ENCODE measurements at regions not wholly inside any gene's neighbourhood (a gene's known extent, or its start where the extent isn't known, plus 50 kb on each side); places are given as distances from the start of the nearest gene placed in this dataset.

DNA sequence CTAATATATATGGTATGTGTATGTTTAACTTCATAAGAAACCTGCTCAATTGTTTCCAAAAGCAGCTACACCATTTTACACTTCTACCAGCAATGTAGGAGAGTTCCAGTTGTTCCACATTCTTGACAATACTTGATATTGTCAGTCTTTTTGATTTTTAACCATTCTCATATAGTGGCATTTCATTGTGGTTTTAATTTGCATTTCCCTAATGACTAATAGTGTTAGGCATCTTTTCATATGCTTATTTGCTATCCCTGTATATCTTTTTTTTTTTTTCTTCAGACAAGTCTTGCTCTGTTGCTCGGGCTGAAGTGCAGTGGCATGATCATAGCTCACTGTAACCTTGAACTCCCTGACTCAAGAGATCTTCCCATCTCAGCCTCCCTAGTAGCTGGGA, 58.2 kb upstream of the TRIM2 start:
- no peak for DNase-seq
- no peaks in the 10 kb centered on the region for H3K36me3 Mint-ChIP-seq
- no peak overlapping the region for H3K4me3 Mint-ChIP-seq
- no peak for ATAC-seq (replicated peaks)
- no peak overlapping the region for H3K27ac Mint-ChIP-seq
- H3K4me1 Mint-ChIP-seq, result peaks cover 8 to 10% of the 10 kb centered on the region in 2 donors
- peaks cover 6 to 8% of the 10 kb centered on the region in 2 donors for H3K27me3 Mint-ChIP-seq
- no peaks in the 10 kb centered on the region for H3K9me3 Mint-ChIP-seq

- Mint-ChIP-seq H3K36me3 (no peaks in the 10 kb centered on the region), H3K27ac (no peak overlapping the region), H3K4me1 (peaks cover 9% of the 10 kb centered on the region in 2 donors), H3K27me3 (peaks cover 5 to 16% of the 10 kb centered on the region in 2 donors), H3K4me3 (no peak overlapping the region), H3K9me3 (no peaks in the 10 kb centered on the region)
- DNase-seq, result no peak
- ATAC-seq (replicated peaks), result no peak
Measured at GRCh38 chr4:153146961-153147360, 57.3 kb upstream of the TRIM2 start.

DNA sequence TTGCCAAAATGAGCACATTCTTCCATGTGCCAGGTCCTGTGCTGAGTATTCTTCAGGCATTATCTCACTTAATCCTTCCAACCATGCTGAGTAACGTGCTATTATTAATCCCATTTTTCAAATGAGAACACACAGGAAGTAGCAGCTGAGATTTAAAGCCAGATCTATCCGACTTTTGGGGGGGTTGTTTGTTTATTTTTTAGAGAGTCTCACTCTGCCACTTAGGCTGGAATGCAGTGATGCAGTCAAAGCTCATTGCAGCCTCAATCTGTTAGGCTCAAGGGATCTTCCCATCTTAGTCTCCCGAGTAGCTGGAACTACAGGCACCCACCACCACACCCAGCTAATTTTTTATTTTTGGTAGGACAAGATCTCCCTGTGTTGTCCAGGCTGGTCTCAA, 55.5 kb upstream of the TRIM2 start:
- Mint-ChIP-seq H3K4me3 (no peak overlapping the region), H3K27ac (no peak overlapping the region), H3K4me1 (peaks cover 12 to 27% of the 10 kb centered on the region in 2 donors), H3K9me3 (no peaks in the 10 kb centered on the region), H3K36me3 (peaks cover 0 to 1% of the 10 kb centered on the region in 2 donors), H3K27me3 (peaks cover 0 to 16% of the 10 kb centered on the region in 2 donors)
- ATAC-seq (replicated peaks), result no peak
- DNase-seq, result no peak

DNA sequence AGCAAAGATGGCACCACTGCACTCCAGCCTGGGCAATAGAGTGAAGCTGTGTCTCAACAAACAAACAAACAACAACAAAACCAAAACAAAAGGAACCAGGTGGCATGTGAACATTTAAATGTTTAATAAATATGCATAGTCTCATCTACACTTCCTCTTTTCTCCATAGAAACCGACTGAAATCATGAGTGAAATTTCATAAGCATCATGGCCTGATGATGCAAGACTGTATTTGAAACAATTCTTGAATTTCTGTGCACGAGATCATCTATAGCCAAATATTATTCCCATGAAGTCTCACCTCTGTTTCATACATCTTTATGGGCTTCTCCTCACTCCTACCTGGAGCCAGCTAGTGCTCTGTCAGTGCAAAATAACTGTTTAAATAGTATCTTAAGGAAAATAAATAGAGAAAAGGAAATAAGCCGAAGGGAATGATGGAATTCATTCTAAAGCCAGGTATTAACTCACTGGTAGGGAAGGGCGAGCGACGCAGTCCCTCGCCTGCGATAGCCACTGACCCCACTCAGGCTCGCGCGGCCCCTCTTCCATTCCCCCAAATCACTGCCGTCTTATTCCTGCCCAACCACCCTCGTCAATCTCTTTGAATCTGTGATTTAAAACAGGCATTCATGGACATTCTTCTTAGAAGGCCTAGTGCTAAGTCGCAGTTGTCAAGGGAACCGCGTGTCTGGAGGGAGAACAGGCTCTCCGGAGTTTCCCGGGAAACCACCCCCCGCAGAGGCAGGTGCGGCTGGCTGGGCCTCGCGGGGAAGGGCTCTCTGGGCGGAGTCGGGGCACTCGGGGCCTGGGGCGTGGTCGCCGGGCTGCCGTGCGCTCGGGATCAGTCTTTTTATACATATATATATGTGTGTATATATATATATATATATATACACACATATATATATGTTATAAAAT, 52.4 kb upstream of the TRIM2 start:
- H3K4me3 Mint-ChIP-seq, result peak overlapping the region; percentile 52 to 66
- peaks cover 19 to 37% of the 10 kb centered on the region in 2 donors for H3K27me3 Mint-ChIP-seq
- no peaks in the 10 kb centered on the region for H3K9me3 Mint-ChIP-seq
- peaks cover 0 to 1% of the 10 kb centered on the region in 2 donors for H3K36me3 Mint-ChIP-seq
- H3K27ac Mint-ChIP-seq, result peak overlapping the region; percentile 71
- peak; percentile 42 to 52 for ATAC-seq (replicated peaks)
- DNase-seq, result peak; percentile 54
- peaks cover 22 to 46% of the 10 kb centered on the region in 2 donors for H3K4me1 Mint-ChIP-seq

DNA sequence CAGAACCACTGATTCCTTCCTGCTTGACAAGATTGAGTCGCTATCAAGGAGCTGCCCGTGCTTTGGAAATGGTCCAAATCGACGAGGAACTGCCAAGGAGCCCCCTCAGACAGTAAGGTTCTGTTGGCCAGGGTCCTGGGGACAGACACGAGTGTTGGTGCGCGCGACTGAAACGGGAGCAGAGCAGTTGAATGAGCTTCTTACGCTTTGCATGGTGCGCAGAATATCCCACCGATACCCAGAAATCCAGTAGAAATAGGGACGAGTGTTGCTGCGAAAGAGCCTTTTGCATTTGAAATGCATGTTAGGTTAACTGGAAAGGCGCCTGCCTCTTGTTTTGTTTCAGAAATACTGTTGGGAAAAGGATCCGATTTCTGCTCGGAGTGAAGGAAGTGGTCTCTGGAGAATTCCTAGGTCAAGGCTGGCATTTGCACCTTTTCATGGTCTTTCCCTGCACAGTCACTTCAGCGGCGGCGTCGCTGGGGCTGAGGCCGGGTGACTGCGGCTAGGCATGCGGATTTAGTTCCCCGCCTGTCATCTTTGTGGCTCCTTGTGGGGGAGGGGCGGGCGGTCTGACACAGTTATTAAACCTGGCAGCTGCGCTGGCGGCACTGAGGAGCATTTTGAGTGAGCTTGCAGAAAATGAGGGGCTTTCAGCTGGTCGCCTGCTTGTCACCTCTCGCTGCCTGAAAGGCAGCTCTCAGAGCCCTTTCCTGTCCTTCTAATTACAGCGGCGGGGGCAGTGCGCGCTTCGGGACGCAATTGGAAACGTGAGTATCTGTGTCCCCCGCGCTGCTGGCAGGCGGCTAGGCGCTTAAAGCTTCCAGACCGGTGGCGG, 51.5 kb upstream of the TRIM2 start:
- peak; percentile 41 to 45 for ATAC-seq (replicated peaks)
- Mint-ChIP-seq H3K27me3 (peaks cover 19 to 38% of the 10 kb centered on the region in 2 donors), H3K4me1 (peaks cover 28 to 55% of the 10 kb centered on the region in 2 donors)

DNA sequence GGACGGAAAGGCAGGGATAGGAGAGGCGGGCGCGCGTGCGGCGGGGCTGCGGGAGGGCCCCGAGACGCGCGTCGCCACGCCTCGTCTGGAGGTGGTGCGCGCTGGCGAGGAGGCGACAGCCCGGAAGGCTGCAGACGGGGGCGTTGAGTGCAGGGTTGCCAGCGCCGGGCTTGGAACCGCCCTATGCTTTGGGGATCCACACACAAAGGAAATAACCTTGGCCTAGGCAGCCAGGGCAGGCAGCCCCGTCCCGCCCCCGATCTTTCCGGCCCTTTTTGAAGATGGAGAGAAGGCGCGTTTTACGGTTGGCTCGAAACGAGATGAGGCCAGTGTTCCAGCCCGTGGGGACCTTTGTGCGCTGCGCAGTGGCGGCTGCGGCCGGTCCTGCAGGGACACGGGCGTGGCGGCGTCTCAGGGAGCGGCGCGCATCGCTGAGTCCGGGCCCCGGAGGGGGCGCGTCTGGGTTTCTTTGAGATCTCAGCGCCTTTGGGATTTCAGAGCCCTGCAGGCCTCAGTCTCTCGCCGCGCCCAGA, 50.8 kb upstream of the TRIM2 start:
- H3K9me3 Mint-ChIP-seq, result no peaks in the 10 kb centered on the region
- peaks cover 29 to 59% of the 10 kb centered on the region in 2 donors for H3K4me1 Mint-ChIP-seq
- peak; percentile 78 to 84 for ATAC-seq (replicated peaks)
- peaks cover 0 to 1% of the 10 kb centered on the region in 2 donors for H3K36me3 Mint-ChIP-seq
- peak overlapping the region; percentile 89 to 95 for H3K4me3 Mint-ChIP-seq
- H3K27ac Mint-ChIP-seq, result peak overlapping the region; percentile 87
- H3K27me3 Mint-ChIP-seq, result peaks cover 20 to 42% of the 10 kb centered on the region in 2 donors
- DNase-seq, result peak; percentile 68

More for the DNA sequence above, 51.5 kb upstream of the TRIM2 start:
- peak overlapping the region; percentile 89 to 95 for H3K4me3 Mint-ChIP-seq
- no peaks in the 10 kb centered on the region for H3K9me3 Mint-ChIP-seq
- H3K36me3 Mint-ChIP-seq, result peaks cover 0 to 1% of the 10 kb centered on the region in 2 donors
- H3K27ac Mint-ChIP-seq, result peak overlapping the region; percentile 87
- peak; percentile 51 for DNase-seq

DNA sequence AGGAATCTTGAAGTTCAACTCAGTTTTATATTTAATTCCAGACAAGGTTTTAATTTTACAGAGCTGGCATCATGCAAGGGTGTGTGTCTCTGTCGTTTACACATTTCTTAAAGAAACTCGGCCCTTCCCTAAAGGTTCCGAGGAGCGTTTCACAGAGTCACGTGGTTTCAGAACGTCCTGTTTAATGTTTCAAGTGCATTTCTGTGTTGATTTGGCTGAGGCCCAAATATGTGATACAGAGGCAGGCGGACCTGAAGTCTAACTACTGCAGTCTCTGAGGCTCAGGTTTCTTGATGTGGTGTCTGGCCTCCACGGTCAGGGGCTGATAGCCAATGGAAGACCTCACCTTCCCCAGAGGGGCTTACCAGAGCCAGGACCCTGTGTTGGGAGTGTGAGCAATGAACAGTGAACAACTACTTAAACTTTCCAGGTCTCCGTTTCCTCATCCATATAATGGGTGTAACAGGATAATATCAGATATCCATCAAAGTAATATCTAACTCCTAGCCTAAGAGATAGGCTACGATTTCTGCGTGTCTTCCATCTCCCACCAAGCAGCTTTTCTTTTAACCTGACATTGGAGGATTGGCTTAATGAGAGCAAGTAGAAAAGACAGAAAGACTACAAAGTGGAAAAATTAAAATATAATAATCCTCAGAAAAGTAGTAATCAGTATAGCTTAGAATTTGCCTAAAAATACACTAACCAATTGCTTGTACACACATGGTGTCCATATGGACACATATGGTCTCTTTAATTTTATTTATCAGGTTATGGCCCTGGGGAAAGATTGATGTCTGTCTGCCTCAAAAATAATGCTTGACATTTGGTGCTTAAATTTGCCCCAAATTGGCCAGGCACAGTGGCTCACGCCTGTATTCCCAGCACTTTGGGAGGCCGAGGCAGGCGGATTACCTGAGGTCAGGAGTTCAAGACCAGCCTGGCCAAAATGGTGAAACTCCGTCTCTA, 50.0 kb upstream of the TRIM2 start:
- H3K4me1 Mint-ChIP-seq, result peaks cover 29 to 64% of the 10 kb centered on the region in 2 donors
- no peak for ATAC-seq (replicated peaks)
- no peak for DNase-seq
- peak overlapping the region; percentile 89 to 95 for H3K4me3 Mint-ChIP-seq
- H3K36me3 Mint-ChIP-seq, result peaks cover 0 to 1% of the 10 kb centered on the region in 2 donors
- peak overlapping the region; percentile 69 for H3K27ac Mint-ChIP-seq
- no peaks in the 10 kb centered on the region for H3K9me3 Mint-ChIP-seq
- H3K27me3 Mint-ChIP-seq, result peaks cover 23 to 34% of the 10 kb centered on the region in 2 donors
